ENCODE measurements at regions not wholly inside any gene's neighbourhood (a gene's known extent, or its start where the extent isn't known, plus 50 kb on each side); places are given as distances from the start of the nearest gene placed in this dataset.

DNA sequence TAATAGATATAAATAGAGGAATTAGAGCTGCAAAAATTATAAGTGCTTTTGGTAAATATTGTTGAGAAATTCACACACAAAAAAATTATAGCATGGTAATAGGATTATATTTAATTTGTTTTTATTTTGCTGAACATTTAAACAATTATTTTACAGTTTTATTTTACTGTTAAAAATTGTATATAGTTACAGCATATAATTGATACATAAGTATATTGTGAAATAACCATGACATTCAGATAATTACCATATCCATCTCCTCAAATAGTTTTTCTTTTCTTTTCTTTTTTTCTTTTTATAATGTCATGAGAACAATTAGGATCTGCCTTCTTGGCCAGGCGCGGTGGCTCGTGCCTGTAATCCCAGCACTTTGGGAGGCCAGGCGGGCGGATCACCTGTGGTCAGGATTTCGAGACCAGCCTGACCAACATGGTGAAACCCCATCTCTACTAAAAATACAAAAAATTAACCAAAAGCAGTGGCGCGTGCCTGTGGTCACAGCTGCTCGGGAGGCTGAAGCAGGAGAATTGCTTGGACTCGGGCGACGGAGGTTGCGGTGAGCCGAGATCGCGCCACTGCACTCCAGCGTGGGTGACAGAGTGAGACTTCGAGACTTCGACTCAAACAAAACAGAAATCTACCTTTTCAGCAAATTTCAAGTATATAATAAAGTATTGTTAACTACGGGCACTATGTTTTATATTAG lies 654.2 kb downstream of the TENT5A start:
- TF ChIP-seq, protein P1, sequence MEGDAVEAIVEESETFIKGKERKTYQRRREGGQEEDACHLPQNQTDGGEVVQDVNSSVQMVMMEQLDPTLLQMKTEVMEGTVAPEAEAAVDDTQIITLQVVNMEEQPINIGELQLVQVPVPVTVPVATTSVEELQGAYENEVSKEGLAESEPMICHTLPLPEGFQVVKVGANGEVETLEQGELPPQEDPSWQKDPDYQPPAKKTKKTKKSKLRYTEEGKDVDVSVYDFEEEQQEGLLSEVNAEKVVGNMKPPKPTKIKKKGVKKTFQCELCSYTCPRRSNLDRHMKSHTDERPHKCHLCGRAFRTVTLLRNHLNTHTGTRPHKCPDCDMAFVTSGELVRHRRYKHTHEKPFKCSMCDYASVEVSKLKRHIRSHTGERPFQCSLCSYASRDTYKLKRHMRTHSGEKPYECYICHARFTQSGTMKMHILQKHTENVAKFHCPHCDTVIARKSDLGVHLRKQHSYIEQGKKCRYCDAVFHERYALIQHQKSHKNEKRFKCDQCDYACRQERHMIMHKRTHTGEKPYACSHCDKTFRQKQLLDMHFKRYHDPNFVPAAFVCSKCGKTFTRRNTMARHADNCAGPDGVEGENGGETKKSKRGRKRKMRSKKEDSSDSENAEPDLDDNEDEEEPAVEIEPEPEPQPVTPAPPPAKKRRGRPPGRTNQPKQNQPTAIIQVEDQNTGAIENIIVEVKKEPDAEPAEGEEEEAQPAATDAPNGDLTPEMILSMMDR (IDR thresholded peaks at IDR 0.05), result no peak
- no peak for TF ChIP-seq POLR2A (IDR thresholded peaks at IDR 0.05)
